Lower lobe of right lung (tissue), 2 donors: ENCODE measurements at regions not wholly inside any gene's neighbourhood (a gene's known extent, or its start where the extent isn't known, plus 50 kb on each side); places are given as distances from the start of the nearest gene placed in this dataset.

Experiments
- ATAC-seq, 2 donors: fragments of 200-7000 bp; cut with Tn5 transposase; one replicate each; pipeline ENCODE4 v1.9.1; 2020 to 2022; ENCODE audit warnings: mild to moderate bottlenecking in 2 of 2, moderate library complexity in 2 of 2
- DNase-seq: peaks from one replicate; pipeline ENCODE4 v3.0.0-alpha.2; 2020
- H3K27ac ChIP-seq: fragments of 200-600 bp; one replicate; pipeline ENCODE4 v1.8.0; 2022
- H3K27me3 ChIP-seq: fragments of 200-600 bp; one replicate; pipeline ENCODE4 v1.8.0; 2022; ENCODE audit warnings: low read depth
- H3K36me3 ChIP-seq: fragments of 200-600 bp; one replicate; pipeline ENCODE4 v1.8.0; 2022; ENCODE audit warnings: mild to moderate bottlenecking
- H3K4me1 ChIP-seq: fragments of 200-600 bp; one replicate; pipeline ENCODE4 v1.8.0; 2022
- H3K4me3 ChIP-seq: fragments of 200-600 bp; one replicate; pipeline ENCODE4 v1.8.0; 2022; ENCODE audit warnings: mild to moderate bottlenecking
- H3K9me3 ChIP-seq: fragments of 200-600 bp; one replicate; pipeline ENCODE4 v1.8.0; 2022
- CTCF ChIP-seq: fragments of 200-600 bp; IDR thresholded peaks from one replicate; pipeline ENCODE4 v1.8.0; 2022; ENCODE audit warnings: antibody characterized with exemption, mild to moderate bottlenecking
- intact Hi-C: fragments of 100-400 bp; cut with DNase I; formaldehyde crosslinking; loops from one replicate; pipeline ENCODE4 v1.11.0; 2022
- donor health status: DM: no; HTN: yes; CAD: no; lungs with severe emphysema.

GRCh38 chr5:56608217-56608925 is 207.0 kb upstream of the MAP3K1 start:
- no peaks in the 10 kb centered on the region for H3K9me3 ChIP-seq
- DNase-seq = peak; percentile 47
- no peak overlapping the region for H3K27ac ChIP-seq

GRCh38 chr5:56607551-56607950 is 207.8 kb upstream of the MAP3K1 start:
- Histone ChIP-seq H3K36me3 (no peaks in the 10 kb centered on the region), H3K9me3 (no peaks in the 10 kb centered on the region), H3K27me3 (no peaks in the 10 kb centered on the region), H3K4me3 (no peak overlapping the region), H3K27ac (no peak overlapping the region), H3K4me1 (peaks cover 13% of the 10 kb centered on the region)
- DNase-seq (no peak), ATAC-seq (no peak)
- intact Hi-C loops = no loop called here
- no peak for TF ChIP-seq CTCF

More at GRCh38 chr5:56608217-56608925, 207.0 kb upstream of the MAP3K1 start:
- Histone ChIP-seq H3K4me1 (peaks cover 13% of the 10 kb centered on the region), H3K36me3 (no peaks in the 10 kb centered on the region), H3K4me3 (no peak overlapping the region), H3K27me3 (no peaks in the 10 kb centered on the region)
- no peak for TF ChIP-seq CTCF
- intact Hi-C loops = no loop called here
- peak; percentile 39 to 70 for ATAC-seq

- no peaks in the 10 kb centered on the region for H3K9me3 ChIP-seq
- ATAC-seq = no peak
- H3K36me3 ChIP-seq = no peaks in the 10 kb centered on the region
- DNase-seq = no peak
- no peak for TF ChIP-seq CTCF
- no peak overlapping the region for H3K4me3 ChIP-seq
- H3K4me1 ChIP-seq = peaks cover 13% of the 10 kb centered on the region
- no peak overlapping the region for H3K27ac ChIP-seq
- H3K27me3 ChIP-seq = no peaks in the 10 kb centered on the region
- intact Hi-C loops = no loop called here
These were observed 208.3 kb upstream of the MAP3K1 start for GRCh38 chr5:56607074-56607473.

GRCh38 chr5:56606192-56606591 is 209.2 kb upstream of the MAP3K1 start:
- ATAC-seq = no peak
- H3K4me1 ChIP-seq = peaks cover 13% of the 10 kb centered on the region
- no peaks in the 10 kb centered on the region for H3K9me3 ChIP-seq
- no peak overlapping the region for H3K27ac ChIP-seq
- intact Hi-C loops = no loop called here
- DNase-seq = no peak
- H3K27me3 ChIP-seq = no peaks in the 10 kb centered on the region
- H3K36me3 ChIP-seq = no peaks in the 10 kb centered on the region
- no peak overlapping the region for H3K4me3 ChIP-seq
- TF ChIP-seq CTCF = no peak

- Histone ChIP-seq H3K4me3 (no peak overlapping the region), H3K4me1 (peaks cover 13% of the 10 kb centered on the region), H3K27ac (no peak overlapping the region), H3K9me3 (no peaks in the 10 kb centered on the region), H3K27me3 (no peaks in the 10 kb centered on the region), H3K36me3 (no peaks in the 10 kb centered on the region)
- ATAC-seq (no peak), DNase-seq (no peak)
- intact Hi-C loops = no loop called here
- no peak for TF ChIP-seq CTCF
These were observed 210.1 kb upstream of the MAP3K1 start for GRCh38 chr5:56605231-56605630.
